GM20000 (cell line): ENCODE measurements at regions not wholly inside any gene's neighbourhood (a gene's known extent, or its start where the extent isn't known, plus 50 kb on each side); places are given as distances from the start of the nearest gene placed in this dataset.

ENCODE experiments used
- DNase-seq: peaks from one replicate; pipeline ENCODE4 v3.0.0; 2012; ENCODE audit warnings: low spot score
- CTCF ChIP-seq: IDR thresholded peaks from 2 replicates; pipeline ENCODE4 v1.5.1; 2012; ENCODE audit warnings: mild to moderate bottlenecking, control low read depth; ENCODE audit errors: extremely low read depth, missing control alignments

- no peak for DNase-seq
- no peak for TF ChIP-seq CTCF
Measured at GRCh38 chr2:129771418-129772189, 207.9 kb upstream of the RAB6C start.

GRCh38 chr2:129772190-129772579, 207.3 kb upstream of the RAB6C start:
- TF ChIP-seq CTCF: no peak
- no peak for DNase-seq

- TF ChIP-seq CTCF: no peak
- no peak for DNase-seq
Measured at GRCh38 chr2:129775952-129776653, 203.4 kb upstream of the RAB6C start.

- no peak for DNase-seq
- TF ChIP-seq CTCF: no peak
Measured at GRCh38 chr2:129777146-129777545, 202.3 kb upstream of the RAB6C start.

- no peak for DNase-seq
- no peak for TF ChIP-seq CTCF
Measured at GRCh38 chr2:129777762-129778583, 201.5 kb upstream of the RAB6C start.

- no peak for DNase-seq
- no peak for TF ChIP-seq CTCF
Measured at GRCh38 chr2:129778584-129778877, 200.9 kb upstream of the RAB6C start.

- TF ChIP-seq CTCF: no peak
- no peak for DNase-seq
Measured at GRCh38 chr2:129779783-129780182, 199.7 kb upstream of the RAB6C start.
